ENCODE measurements at regions not wholly inside any gene's neighbourhood (a gene's known extent, or its start where the extent isn't known, plus 50 kb on each side); places are given as distances from the start of the nearest gene placed in this dataset.

DNA sequence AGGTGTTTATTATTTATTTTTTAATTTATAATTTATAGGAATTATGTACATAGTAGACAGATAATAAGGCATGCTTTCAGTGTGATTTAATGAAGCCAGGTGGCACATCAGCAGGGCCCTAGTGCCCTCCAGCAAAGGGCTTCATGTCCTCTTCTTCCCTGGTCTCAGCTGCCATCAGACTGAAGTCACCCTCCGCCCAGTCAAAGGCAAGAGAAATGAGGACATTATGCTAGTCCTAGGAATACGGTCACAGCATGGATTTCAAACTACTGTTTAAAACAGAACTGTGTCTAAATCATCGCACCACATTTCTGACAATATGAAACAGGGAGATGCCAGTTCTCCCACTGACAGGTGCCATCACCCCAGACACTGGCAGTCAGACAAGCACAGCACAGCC lies 168.1 kb downstream of the SEC16B start:
- no peak for TF ChIP-seq CTCF (IDR thresholded peaks at IDR 0.05; ENCODE audit: insufficient read depth, low read length, missing control alignments)
- CTCF ChIA-PET: interaction anchor here (1.4 to 1.6 kb wide), 2 partner anchors 13 to 22 kb away, joined by 3 read pairs; no protein-coding TSS in a partner anchor
- DNase-seq (ENCODE audit: low read depth, low spot score): no peak
- POLR2A ChIA-PET: no interaction called here
- no peak overlapping the region for H3K4me3 ChIP-seq (ENCODE audit: low read depth, low read length)

DNA sequence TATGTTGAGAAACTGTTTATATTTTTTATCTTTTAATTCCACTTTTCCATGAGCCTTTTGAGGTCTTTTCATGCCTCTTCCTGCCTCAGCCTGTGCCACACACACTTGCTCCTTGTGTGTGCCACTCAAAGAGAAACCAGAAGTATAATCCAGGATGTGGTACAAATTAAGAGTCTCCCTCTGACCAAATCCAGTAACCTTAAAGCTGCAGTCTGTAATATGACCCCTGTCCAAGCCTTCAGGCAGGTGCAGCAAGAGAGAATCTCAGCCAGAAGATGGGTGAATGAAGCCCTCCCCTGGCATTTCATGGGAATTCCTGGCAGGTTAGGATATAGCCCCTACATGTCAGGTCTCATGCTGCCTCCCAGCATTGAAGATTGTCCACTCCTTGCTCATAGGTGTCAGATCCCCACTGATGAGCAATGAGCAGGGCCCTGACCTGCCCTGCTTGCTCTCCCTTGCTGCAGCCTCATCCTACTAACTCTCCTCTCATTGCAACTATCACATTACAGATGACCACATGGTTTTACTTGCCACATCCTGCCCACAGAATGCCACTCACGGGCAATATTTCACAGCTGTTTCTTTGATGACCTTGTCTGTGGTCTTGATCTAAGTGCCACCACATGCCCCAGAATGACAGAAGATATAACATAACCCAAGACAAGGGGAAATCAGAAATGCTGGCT lies 169.3 kb downstream of the SEC16B start:
- H3K4me3 ChIP-seq (ENCODE audit: low read depth, low read length): no peak overlapping the region
- POLR2A ChIA-PET: no interaction called here
- no peak for DNase-seq (ENCODE audit: low read depth, low spot score)
- no peak for TF ChIP-seq CTCF (IDR thresholded peaks at IDR 0.05; ENCODE audit: insufficient read depth, low read length, missing control alignments)
- CTCF ChIA-PET: interaction anchor here (0.8 to 1.5 kb wide), 3 partner anchors 10 to 21 kb away, joined by 3 read pairs; no protein-coding TSS in a partner anchor

DNA sequence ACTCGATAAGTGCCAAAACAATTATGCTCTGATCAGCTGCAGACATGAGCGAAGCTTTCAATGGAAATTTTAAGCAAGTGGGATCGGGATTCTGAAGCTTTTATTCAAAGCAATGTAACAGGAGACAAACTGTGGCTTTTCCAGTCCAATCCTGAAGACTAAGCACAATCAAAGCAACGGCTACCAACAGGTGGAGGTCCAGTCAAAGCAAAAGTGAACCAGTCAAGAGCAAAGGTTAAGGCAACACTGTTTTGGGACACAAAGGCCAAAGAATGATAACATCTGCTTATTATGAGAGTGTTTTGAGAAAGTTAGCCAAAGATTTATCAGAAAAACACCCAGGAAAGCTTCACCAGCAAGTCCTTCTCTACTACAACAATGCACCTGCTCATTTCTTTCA lies 170.1 kb downstream of the SEC16B start:
- no peak for TF ChIP-seq CTCF (IDR thresholded peaks at IDR 0.05; ENCODE audit: insufficient read depth, low read length, missing control alignments)
- CTCF ChIA-PET: interaction anchor here (0.9 kb wide), 1 partner anchor 148 kb away, joined by 3 read pairs; no protein-coding TSS in a partner anchor
- DNase-seq (ENCODE audit: low read depth, low spot score): no peak
- POLR2A ChIA-PET: no interaction called here
- H3K4me3 ChIP-seq (ENCODE audit: low read depth, low read length): no peak overlapping the region

GRCh38 chr1:177798614-177799013 lies 171.2 kb downstream of the SEC16B start:
- no peak for TF ChIP-seq CTCF (IDR thresholded peaks at IDR 0.05; ENCODE audit: insufficient read depth, low read length, missing control alignments)
- no peak for DNase-seq (ENCODE audit: low read depth, low spot score)
- ChIA-PET CTCF (interaction anchor here (0.9 kb wide), 1 partner anchor 149 kb away, joined by 3 read pairs; no protein-coding TSS in a partner anchor), POLR2A (no interaction called here)
- H3K4me3 ChIP-seq (ENCODE audit: low read depth, low read length): no peak overlapping the region

GRCh38 chr1:177796561-177796960 lies 173.3 kb downstream of the SEC16B start:
- ChIA-PET CTCF (no interaction called here), POLR2A (no interaction called here)
- TF ChIP-seq CTCF (IDR thresholded peaks at IDR 0.05; ENCODE audit: insufficient read depth, low read length, missing control alignments): no peak
- DNase-seq (ENCODE audit: low read depth, low spot score): no peak
- H3K4me3 ChIP-seq (ENCODE audit: low read depth, low read length): no peak overlapping the region

- no peak for TF ChIP-seq CTCF (IDR thresholded peaks at IDR 0.05; ENCODE audit: insufficient read depth, low read length, missing control alignments)
- DNase-seq (ENCODE audit: low read depth, low spot score): no peak
- ChIA-PET POLR2A (no interaction called here), CTCF (no interaction called here)
- no peak overlapping the region for H3K4me3 ChIP-seq (ENCODE audit: low read depth, low read length)
Observed at GRCh38 chr1:177794376-177794991, 175.4 kb downstream of the SEC16B start.
